IPS DF 6.9 (cell line): ENCODE measurements at regions not wholly inside any gene's neighbourhood (a gene's known extent, or its start where the extent isn't known, plus 50 kb on each side); places are given as distances from the start of the nearest gene placed in this dataset.

Source experiments
- DNase-seq: peaks from one replicate; pipeline ENCODE4 v3.0.0-alpha.2; 2013; ENCODE audit warnings: low read depth, low spot score
- H3K27ac ChIP-seq: one replicate; pipeline ENCODE4 v1.5.1; 2013; ENCODE audit warnings: low read length, control low read depth
- H3K27me3 ChIP-seq: 2 replicates; pipeline ENCODE4 v1.6.1; 2013; ENCODE audit warnings: mild to moderate bottlenecking, low read length; ENCODE audit not compliant: control insufficient read depth, insufficient read depth
- H3K36me3 ChIP-seq: 2 replicates; pipeline ENCODE4 v1.6.1; 2013; ENCODE audit warnings: low read length; ENCODE audit not compliant: control insufficient read depth, insufficient read depth
- H3K4me1 ChIP-seq: 2 replicates; pipeline ENCODE4 v1.6.1; 2013; ENCODE audit warnings: low read length; ENCODE audit not compliant: control insufficient read depth, insufficient read depth
- H3K4me3 ChIP-seq: 2 replicates; pipeline ENCODE4 v1.5.1; 2013; ENCODE audit warnings: mild to moderate bottlenecking, low read length
- H3K9me3 ChIP-seq: 2 replicates; pipeline ENCODE4 v1.6.1; 2013; ENCODE audit warnings: low read length, inconsistent platforms; ENCODE audit not compliant: control insufficient read depth, insufficient read depth
- WGBS: extraction: QIAGEN DNeasy Blood & Tissue Kit; methylation state at CpG from one replicate; pipeline ENCODE4 v1.1.7; 2013; ENCODE audit warnings: mixed read lengths, missing lambda C conversion rate; ENCODE audit not compliant: insufficient read length, insufficient coverage; 5-methylcytosine and 5-hydroxymethylcytosine counted together

GRCh38 chr3:118710532-118710931 is 324.1 kb downstream of the IGSF11 start:
- DNase-seq, result no peak
- Histone ChIP-seq H3K9me3 (no peaks in the 10 kb centered on the region), H3K36me3 (no peaks in the 10 kb centered on the region), H3K27me3 (no peaks in the 10 kb centered on the region), H3K27ac (no peak overlapping the region), H3K4me1 (no peaks in the 10 kb centered on the region), H3K4me3 (no peak overlapping the region)
- no CpG with 5 or more reads among the region's 2 CpGs for WGBS

GRCh38 chr3:118713502-118714207 is 321.0 kb downstream of the IGSF11 start:
- H3K4me1 ChIP-seq, result no peaks in the 10 kb centered on the region
- no CpG with 5 or more reads among the region's 3 CpGs for WGBS
- H3K9me3 ChIP-seq, result no peaks in the 10 kb centered on the region
- no peaks in the 10 kb centered on the region for H3K36me3 ChIP-seq
- H3K27me3 ChIP-seq, result no peaks in the 10 kb centered on the region
- no peak for DNase-seq
- H3K4me3 ChIP-seq, result no peak overlapping the region
- no peak overlapping the region for H3K27ac ChIP-seq

GRCh38 chr3:118714800-118715199 is 319.8 kb downstream of the IGSF11 start:
- no CpG with 5 or more reads among the region's 2 CpGs for WGBS
- Histone ChIP-seq H3K4me3 (no peak overlapping the region), H3K27ac (no peak overlapping the region), H3K9me3 (no peaks in the 10 kb centered on the region; the same call in 1 of the 2 replicates), H3K4me1 (no peaks in the 10 kb centered on the region), H3K36me3 (no peaks in the 10 kb centered on the region), H3K27me3 (no peaks in the 10 kb centered on the region)
- DNase-seq, result no peak

- H3K4me3 ChIP-seq, result no peak overlapping the region
- no peaks in the 10 kb centered on the region for H3K9me3 ChIP-seq
- no peaks in the 10 kb centered on the region for H3K27me3 ChIP-seq
- no peaks in the 10 kb centered on the region for H3K36me3 ChIP-seq
- no peak overlapping the region for H3K27ac ChIP-seq
- peak; percentile 1 for DNase-seq
- no peaks in the 10 kb centered on the region for H3K4me1 ChIP-seq
- no CpG with 5 or more reads among the region's 3 CpGs for WGBS
These were observed 305.1 kb downstream of the IGSF11 start for GRCh38 chr3:118729546-118729945.

- no peaks in the 10 kb centered on the region for H3K4me1 ChIP-seq
- no peak overlapping the region for H3K4me3 ChIP-seq
- H3K27ac ChIP-seq, result no peak overlapping the region
- no peaks in the 10 kb centered on the region for H3K36me3 ChIP-seq
- WGBS, result no CpG with 5 or more reads among the region's 2 CpGs
- H3K9me3 ChIP-seq, result no peaks in the 10 kb centered on the region
- no peak for DNase-seq
- no peaks in the 10 kb centered on the region for H3K27me3 ChIP-seq
These were observed 300.0 kb downstream of the IGSF11 start for GRCh38 chr3:118734664-118735063.

- Histone ChIP-seq H3K4me1 (no peaks in the 10 kb centered on the region), H3K4me3 (no peak overlapping the region), H3K36me3 (no peaks in the 10 kb centered on the region), H3K9me3 (no peaks in the 10 kb centered on the region), H3K27me3 (no peaks in the 10 kb centered on the region), H3K27ac (no peak overlapping the region)
- WGBS, result no CpG with 5 or more reads among the region's 2 CpGs
- no peak for DNase-seq
These were observed 298.5 kb downstream of the IGSF11 start for GRCh38 chr3:118736107-118736506.

- Histone ChIP-seq H3K27ac (no peak overlapping the region), H3K4me3 (no peak overlapping the region), H3K36me3 (no peaks in the 10 kb centered on the region), H3K9me3 (no peaks in the 10 kb centered on the region; the same call in 1 of the 2 replicates), H3K4me1 (no peaks in the 10 kb centered on the region), H3K27me3 (no peaks in the 10 kb centered on the region)
- no CpG with 5 or more reads among the region's 2 CpGs for WGBS
- no peak for DNase-seq
These were observed 293.8 kb downstream of the IGSF11 start for GRCh38 chr3:118740722-118741290.

GRCh38 chr3:118742760-118743159 is 291.9 kb downstream of the IGSF11 start:
- Histone ChIP-seq H3K27ac (no peak overlapping the region), H3K36me3 (no peaks in the 10 kb centered on the region), H3K4me3 (no peak overlapping the region), H3K27me3 (no peaks in the 10 kb centered on the region), H3K4me1 (no peaks in the 10 kb centered on the region), H3K9me3 (no peaks in the 10 kb centered on the region; the same call in 1 of the 2 replicates)
- no CpG with 5 or more reads among the region's 2 CpGs for WGBS
- no peak for DNase-seq

- no peak overlapping the region for H3K27ac ChIP-seq
- no peaks in the 10 kb centered on the region for H3K4me1 ChIP-seq
- no peaks in the 10 kb centered on the region for H3K27me3 ChIP-seq
- H3K9me3 ChIP-seq, result no peaks in the 10 kb centered on the region; the same call in 1 of the 2 replicates
- no peaks in the 10 kb centered on the region for H3K36me3 ChIP-seq
- H3K4me3 ChIP-seq, result no peak overlapping the region
- no CpG with 5 or more reads among the region's 2 CpGs for WGBS
- DNase-seq, result no peak
These were observed 290.5 kb downstream of the IGSF11 start for GRCh38 chr3:118744186-118744585.

GRCh38 chr3:118754406-118755252 is 280.0 kb downstream of the IGSF11 start:
- no peaks in the 10 kb centered on the region for H3K27me3 ChIP-seq
- H3K4me1 ChIP-seq, result no peaks in the 10 kb centered on the region
- H3K27ac ChIP-seq, result no peak overlapping the region
- H3K4me3 ChIP-seq, result no peak overlapping the region
- WGBS, result 100% methylated on average over 2 of the region's 7 CpGs
- DNase-seq, result no peak
- H3K36me3 ChIP-seq, result no peaks in the 10 kb centered on the region
- H3K9me3 ChIP-seq, result no peaks in the 10 kb centered on the region
